Cerebellar cortex (tissue), 1 donor: ENCODE measurements at regions not wholly inside any gene's neighbourhood (a gene's known extent, or its start where the extent isn't known, plus 50 kb on each side); places are given as distances from the start of the nearest gene placed in this dataset.

Source experiments
- DNase-seq: peaks from one replicate; pipeline ENCODE4 v3.0.0-alpha.2; 2015; ENCODE audit warnings: low spot score

DNA sequence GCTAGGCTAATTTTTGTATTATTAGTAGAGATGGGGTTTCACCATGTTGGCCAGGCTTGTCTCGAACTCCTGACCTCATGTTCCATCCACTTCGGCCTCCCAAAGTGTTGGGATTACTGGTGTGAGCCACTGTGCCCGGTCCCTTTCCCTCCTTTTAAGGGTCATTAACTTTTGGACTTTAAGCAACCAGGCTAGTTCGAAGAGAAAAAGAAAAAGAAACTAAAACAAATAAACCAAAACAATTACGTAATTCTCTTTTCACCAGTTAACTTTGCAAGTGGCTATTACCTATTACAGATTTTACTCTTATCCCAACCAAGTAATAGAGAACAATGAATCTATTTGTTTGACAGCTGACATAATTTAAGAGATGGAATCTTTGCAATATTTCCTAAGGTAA lies 72.8 kb upstream of the SEMA3C start:
- DNase-seq = no peak

DNA sequence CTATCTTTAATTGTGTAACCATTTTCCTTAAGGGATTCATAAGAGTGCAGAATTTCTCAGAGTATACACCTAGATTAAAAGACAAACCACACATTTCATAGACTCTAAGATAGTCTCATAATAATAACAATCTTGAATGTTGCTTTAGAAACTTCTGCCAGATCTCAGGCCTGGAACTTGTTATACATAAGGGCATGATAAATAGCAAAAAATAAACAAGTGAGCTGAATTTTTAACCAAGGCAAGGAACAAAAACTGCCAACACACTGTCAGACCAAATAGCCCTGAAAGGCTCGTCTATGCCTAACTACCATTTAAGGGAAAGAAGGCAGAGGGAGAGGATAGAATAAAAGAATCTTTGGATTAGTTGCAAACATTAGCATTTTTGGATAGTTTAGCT lies 65.8 kb upstream of the SEMA3C start:
- DNase-seq = no peak

DNA sequence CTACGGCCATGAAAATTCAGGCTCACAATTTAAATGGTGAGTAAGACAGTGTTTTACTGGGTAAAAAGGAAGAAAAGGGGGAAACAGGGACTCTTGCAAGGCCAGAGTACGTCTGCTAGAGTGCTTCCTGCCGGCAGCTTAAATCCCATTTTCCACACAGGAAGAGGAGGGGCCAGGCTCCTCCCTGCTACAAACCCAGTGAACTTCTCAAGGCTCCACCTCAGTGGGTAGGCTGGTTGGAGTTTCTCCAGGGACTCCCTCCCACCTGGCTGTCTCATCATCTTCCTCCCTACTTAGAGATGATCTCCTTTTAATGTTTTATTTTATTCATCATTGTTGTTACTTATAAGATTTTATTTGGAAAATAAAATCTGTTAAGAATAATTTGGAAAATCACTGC lies 62.6 kb upstream of the SEMA3C start:
- DNase-seq = no peak

DNA sequence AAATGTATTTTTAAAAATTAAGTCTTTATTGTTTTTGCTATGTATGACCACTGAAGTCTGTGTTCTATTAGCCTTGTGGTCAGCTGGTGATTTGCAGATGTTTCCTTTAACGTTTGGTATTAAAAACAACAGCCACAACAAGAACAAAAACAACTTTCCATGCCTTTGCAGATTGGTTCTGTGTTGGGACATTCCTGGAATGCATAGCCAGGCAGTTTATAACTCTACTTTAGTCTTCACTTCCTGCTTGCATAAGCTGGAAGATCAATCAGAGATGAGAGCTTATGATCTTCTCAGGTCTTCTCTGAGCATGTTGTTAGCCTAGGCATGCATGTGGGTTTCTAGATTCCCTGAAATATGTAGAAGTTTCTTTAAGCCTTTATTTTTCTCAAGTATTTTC lies 58.9 kb upstream of the SEMA3C start:
- no peak for DNase-seq

- DNase-seq = peak; percentile 37
These were observed 55.8 kb upstream of the SEMA3C start for GRCh38 chr7:80974396-80975358.

DNA sequence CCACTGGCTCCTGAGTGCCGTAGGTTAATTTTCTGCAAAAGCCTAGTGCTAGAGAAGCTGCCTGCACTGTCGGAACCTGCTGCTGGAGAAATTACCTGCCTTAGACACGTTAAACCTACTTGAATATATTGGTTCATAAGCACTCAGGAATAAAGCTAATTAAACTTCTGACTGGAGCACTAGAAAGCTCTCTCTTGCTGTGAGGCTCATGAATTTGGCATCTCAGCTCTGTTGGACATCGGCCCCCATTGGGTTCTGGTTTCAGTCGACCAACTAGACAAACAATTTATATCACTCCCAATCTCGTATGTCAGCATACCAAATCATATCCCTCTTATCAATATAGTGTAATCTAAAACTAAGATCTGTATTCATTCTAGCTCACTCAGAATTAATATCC lies 52.4 kb upstream of the SEMA3C start:
- DNase-seq = no peak
